Endothelial cell of umbilical vein (primary cell): ENCODE measurements at regions not wholly inside any gene's neighbourhood (a gene's known extent, or its start where the extent isn't known, plus 50 kb on each side); places are given as distances from the start of the nearest gene placed in this dataset.

Source experiments
- BruUV-seq: library from RNA; stranded (reverse); fragments of 400-500 nt; replicated peaks from 2 replicates; lab custom pipeline; 2021; lab: Mats Ljungman, UMichigan
- CTCF ChIA-PET: fragments of 300-600, 350-600 bp; sonication (Branson Sonifier 250); formaldehyde crosslinking; loops from one replicate; lab custom pipeline; 2021; ENCODE audit warnings: antibody characterized with exemption, inconsistent platforms; lab: Charles Lee
- POLR2A ChIA-PET: fragments of 300-600, 350-600 bp; sonication (Branson Sonifier 250); formaldehyde crosslinking; loops from one replicate; lab custom pipeline; 2021; ENCODE audit warnings: antibody characterized with exemption, inconsistent platforms; lab: Charles Lee
- DNase-seq: peaks from one replicate; pipeline ENCODE4 v3.0.0-alpha.2; 2011; ENCODE audit warnings: low read depth, low spot score
- FAIRE-seq: peaks from 2 replicates; lab custom pipeline; 2011; peaks lifted over from hg19 to GRCh38; lab: Jason Lieb, UNC
- H2AFZ ChIP-seq: 2 replicates; pipeline ENCODE4 v1.6.0; 2012; ENCODE audit warnings: low read depth, low read length, control low read depth, inconsistent platforms
- H3K27ac ChIP-seq: 2 replicates; pipeline ENCODE4 v1.5.1; 2011; ENCODE audit warnings: low read depth, mild to moderate bottlenecking, control low read depth, low read length, moderate library complexity; ENCODE audit not compliant: insufficient read depth
- H3K27me3 ChIP-seq, 2 experiments: 2 replicates each; pipeline versions ENCODE4 v1.6.0 to v1.6.1; 2011; ENCODE audit warnings: low read length in 2 of 2, mixed read lengths in 1 of 2; ENCODE audit not compliant: control insufficient read depth in 2 of 2, insufficient read depth in 2 of 2
- H3K36me3 ChIP-seq, 2 experiments: 2 replicates in 1 of 2; 3 replicates in 1 of 2; pipeline ENCODE4 v1.5.1; 2011; ENCODE audit warnings: low read length in 2 of 2, mild to moderate bottlenecking in 1 of 2, moderate library complexity in 1 of 2; ENCODE audit not compliant: control insufficient read depth in 2 of 2, insufficient read depth in 2 of 2; ENCODE audit errors: extremely low read depth in 1 of 2
- H3K4me1 ChIP-seq: 3 replicates; pipeline ENCODE4 v1.5.1; 2011; ENCODE audit warnings: mild to moderate bottlenecking, low read length; ENCODE audit not compliant: control insufficient read depth, insufficient read depth; ENCODE audit errors: extremely low read depth
- H3K4me2 ChIP-seq: 2 replicates; pipeline ENCODE4 v1.6.1; 2011; ENCODE audit warnings: low read length, control low read depth, mixed read lengths; ENCODE audit not compliant: insufficient read depth
- H3K4me3 ChIP-seq, 3 experiments: fragments of 200-600 bp in 1 of 3; sonication (generic), shearing (Covaris generic) in 1 of 3; replicated peaks in 1 of 3; 2 replicates each; pipeline ENCODE4 v1.5.1; 2011 to 2016; ENCODE audit warnings: control low read depth in 3 of 3, low read length in 3 of 3, mild to moderate bottlenecking in 2 of 3, inconsistent platforms in 1 of 3, low read depth in 1 of 3, moderate library complexity in 1 of 3; ENCODE audit not compliant: insufficient read depth in 1 of 3
- H3K79me2 ChIP-seq: 2 replicates; pipeline ENCODE4 v1.6.0; 2012; ENCODE audit warnings: low read length, inconsistent platforms; ENCODE audit not compliant: control insufficient read depth, insufficient read depth
- H3K9ac ChIP-seq: replicated peaks from 2 replicates; pipeline ENCODE3; 2011; ENCODE audit warnings: low read length, control low read depth; ENCODE audit not compliant: insufficient read depth; ENCODE audit errors: extremely low read depth
- H3K9me1 ChIP-seq: replicated peaks from 3 replicates; pipeline ENCODE4 v1.6.0; 2011; ENCODE audit warnings: mild to moderate bottlenecking, low read length; ENCODE audit not compliant: control insufficient read depth, insufficient read depth; ENCODE audit errors: extremely low read depth
- H3K9me3 ChIP-seq: replicated peaks from 2 replicates; pipeline ENCODE4 v1.5.1; 2012; ENCODE audit warnings: low read length, inconsistent platforms; ENCODE audit not compliant: control insufficient read depth, insufficient read depth
- H4K20me1 ChIP-seq: replicated peaks from 2 replicates; pipeline ENCODE3; 2011; ENCODE audit warnings: mild to moderate bottlenecking, low read length; ENCODE audit not compliant: control insufficient read depth, insufficient read depth; ENCODE audit errors: extremely low read depth
- CTCF ChIP-seq, 2 donors: IDR thresholded peaks; 1 replicate in 1 of 2; 2 replicates in 1 of 2; pipeline ENCODE4 v1.5.1; 2011; ENCODE audit warnings: low read length in 2 of 2, mild to moderate bottlenecking in 2 of 2, moderate library complexity in 2 of 2, control low read depth in 1 of 2, inconsistent platforms in 1 of 2, low read depth in 1 of 2; ENCODE audit not compliant: insufficient read depth in 1 of 2; ENCODE audit errors: extremely low read depth in 1 of 2
- EZH2 ChIP-seq: IDR thresholded peaks from 2 replicates; pipeline ENCODE4 v1.6.1; 2012; ENCODE audit warnings: borderline replicate concordance, low read depth, mild to moderate bottlenecking, moderate library complexity, low read length, inconsistent platforms; ENCODE audit not compliant: severe bottlenecking
- FOS ChIP-seq: IDR thresholded peaks from 2 replicates; pipeline ENCODE4 v1.6.1; 2011; ENCODE audit warnings: mild to moderate bottlenecking, low read length, moderate library complexity, borderline replicate concordance; ENCODE audit not compliant: insufficient read depth
- GATA2 ChIP-seq: IDR thresholded peaks from 2 replicates; pipeline ENCODE4 v1.7.0; 2011; ENCODE audit warnings: low read depth, mild to moderate bottlenecking, moderate library complexity, mixed read lengths, low read length; ENCODE audit not compliant: insufficient read length, insufficient read depth
- JUN ChIP-seq: IDR thresholded peaks from 2 replicates; pipeline ENCODE4 v1.6.1; 2011; ENCODE audit warnings: borderline replicate concordance, low read depth; ENCODE audit not compliant: insufficient read length, insufficient read depth
- MYC ChIP-seq: IDR thresholded peaks from one replicate; pipeline ENCODE4 v1.6.1; 2011; ENCODE audit warnings: mild to moderate bottlenecking, low read depth, low read length
- POLR2A ChIP-seq: IDR thresholded peaks from 2 replicates; pipeline ENCODE4 v1.6.1; 2012; ENCODE audit warnings: low read depth, mild to moderate bottlenecking, control low read depth, low read length
- POLR2AphosphoS5 ChIP-seq: IDR thresholded peaks from 2 replicates; pipeline ENCODE4 v1.6.1; 2012; ENCODE audit warnings: low read depth, mild to moderate bottlenecking, control low read depth, low read length, moderate library complexity; ENCODE audit not compliant: insufficient read depth
- dilution Hi-C: fragments of 300-500 bp; cut with MboI; formaldehyde crosslinking; loops from one replicate; pipeline ENCODE4 v1.15.0; 2019; ENCODE audit warnings: low sequenced_read_pairs; ENCODE audit not compliant: extremely low pct_ligation_motif_present
- intact Hi-C: fragments of 100-400 bp; cut with micrococcal nuclease; formaldehyde crosslinking; loops from one replicate; pipeline ENCODE4 v1.10.0; 2022
- TF ChIP-seq, protein P1 (sequence below): IDR thresholded peaks from 2 replicates; pipeline ENCODE4 v1.6.1; 2011; ENCODE audit not compliant: insufficient read depth, insufficient read length

DNA sequence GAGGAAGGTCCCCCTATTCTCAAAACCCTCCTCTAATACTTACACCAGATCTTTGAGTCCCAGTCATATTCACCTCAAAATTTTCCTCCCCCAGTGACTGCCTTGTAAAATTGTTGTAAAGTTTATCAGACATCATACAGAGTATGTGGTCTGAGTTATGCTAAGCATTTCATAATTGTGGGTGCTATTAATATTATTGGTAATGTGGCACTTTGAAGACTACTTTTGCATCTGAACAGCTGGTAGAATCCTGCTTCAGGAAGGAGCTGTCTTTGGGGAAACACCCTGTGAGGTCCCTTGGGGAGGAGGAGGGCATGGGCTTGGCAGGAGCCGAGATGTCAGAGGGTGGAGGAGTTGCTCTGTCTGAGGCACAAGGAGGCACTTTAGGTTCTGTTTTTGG lies 164.9 kb upstream of the ZNF618 start:
- Histone ChIP-seq H3K36me3 (no peaks in the 10 kb centered on the region), H3K79me2 (no peaks in the 10 kb centered on the region), H2AFZ (no peak overlapping the region), H4K20me1 (no peaks in the 10 kb centered on the region), H3K27ac (no peak overlapping the region), H3K4me1 (peaks cover under 1% of the 10 kb centered on the region), H3K9me3 (no peaks in the 10 kb centered on the region), H3K4me2 (no peak overlapping the region), H3K9me1 (no peaks in the 10 kb centered on the region), H3K4me3 (no peak overlapping the region), H3K27me3 (peaks cover 23% of the 10 kb centered on the region in 2 experiments), H3K9ac (no peak overlapping the region)
- POLR2A ChIA-PET: no interaction called here
- no TSS peak for BruUV-seq
- dilution Hi-C loops (no loop called here), intact Hi-C loops (no loop called here)
- DNase-seq: no peak
- TF ChIP-seq GATA2: no peak
- TF ChIP-seq, protein P1, sequence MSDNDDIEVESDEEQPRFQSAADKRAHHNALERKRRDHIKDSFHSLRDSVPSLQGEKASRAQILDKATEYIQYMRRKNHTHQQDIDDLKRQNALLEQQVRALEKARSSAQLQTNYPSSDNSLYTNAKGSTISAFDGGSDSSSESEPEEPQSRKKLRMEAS: no peak
- no peak for TF ChIP-seq CTCF (IDR thresholded peaks at IDR 0.05; ENCODE audit: extremely low read depth in 1 of 2, insufficient read depth in 1 of 2, low read depth in 1 of 2, low read length in 2 of 2)
- no peak for TF ChIP-seq POLR2AphosphoS5
- TF ChIP-seq JUN: no peak
- no peak for TF ChIP-seq MYC
- no peak for TF ChIP-seq FOS
- no peak for TF ChIP-seq EZH2
- TF ChIP-seq POLR2A: no peak
- FAIRE-seq: no peak
- CTCF ChIA-PET: no interaction called here
